K562 (cell line): ENCODE measurements at regions not wholly inside any gene's neighbourhood (a gene's known extent, or its start where the extent isn't known, plus 50 kb on each side); places are given as distances from the start of the nearest gene placed in this dataset.
A peak's percentile ranks its signal among the peaks of the same experiment; 100 is the strongest.

Experiments
- ARHGAP35 ChIP-seq: fragments of 450-650 bp; IDR thresholded peaks from 2 replicates; pipeline ENCODE4 v1.6.1; 2018; ENCODE audit not compliant: partially characterized antibody
- RFX7 ChIP-seq: fragments of 250-450 bp; sonication (Bioruptor Pico); IDR thresholded peaks from 2 replicates; pipeline ENCODE4 v1.5.1; 2021; ENCODE audit warnings: mild to moderate bottlenecking
- TBP ChIP-seq: optimal IDR thresholded peaks from 2 replicates; pipeline ENCODE3; 2011; ENCODE audit warnings: low read depth, low read length, improper control_type of control experiment
- YY1 ChIP-seq, 3 experiments: IDR thresholded peaks; 2 replicates each; pipeline ENCODE4 v1.6.1; 2011; ENCODE audit warnings: low read length in 2 of 3, mild to moderate bottlenecking in 2 of 3, moderate library complexity in 2 of 3, borderline replicate concordance in 1 of 3, control low read depth in 1 of 3, low read depth in 1 of 3; ENCODE audit not compliant: insufficient read depth in 3 of 3, insufficient replicate concordance in 2 of 3, control insufficient read depth in 1 of 3, insufficient read length in 1 of 3; ENCODE audit errors: extremely low read depth in 1 of 3
- ZNF274 ChIP-seq: IDR thresholded peaks from 2 replicates; pipeline ENCODE4 v1.6.1; 2011; ENCODE audit warnings: low read depth, mild to moderate bottlenecking, low read length, moderate library complexity, borderline replicate concordance
- ZNF561 ChIP-seq: fragments of 450-650 bp; formaldehyde crosslinking; conservative IDR thresholded peaks from 2 replicates; pipeline ENCODE4 v1.4.0; 2020; ENCODE audit warnings: mild to moderate bottlenecking, moderate library complexity
- ZNF586 ChIP-seq: fragments of 450-650 bp; formaldehyde crosslinking; conservative IDR thresholded peaks from 2 replicates; pipeline ENCODE4 v1.4.0; 2020; ENCODE audit warnings: mild to moderate bottlenecking, moderate library complexity
- TF ChIP-seq, protein P1 (sequence below): fragments of 450-650 bp; formaldehyde crosslinking; IDR thresholded peaks from 2 replicates; pipeline ENCODE4 v1.4.0; 2020; ENCODE audit warnings: mild to moderate bottlenecking, moderate library complexity
- TF ChIP-seq, protein P2 (sequence below): fragments of 200-600 bp; sonication (generic); IDR thresholded peaks from one replicate; pipeline ENCODE4 v1.6.1; 2012; ENCODE audit warnings: mild to moderate bottlenecking, low read depth, low read length, inconsistent platforms

DNA sequence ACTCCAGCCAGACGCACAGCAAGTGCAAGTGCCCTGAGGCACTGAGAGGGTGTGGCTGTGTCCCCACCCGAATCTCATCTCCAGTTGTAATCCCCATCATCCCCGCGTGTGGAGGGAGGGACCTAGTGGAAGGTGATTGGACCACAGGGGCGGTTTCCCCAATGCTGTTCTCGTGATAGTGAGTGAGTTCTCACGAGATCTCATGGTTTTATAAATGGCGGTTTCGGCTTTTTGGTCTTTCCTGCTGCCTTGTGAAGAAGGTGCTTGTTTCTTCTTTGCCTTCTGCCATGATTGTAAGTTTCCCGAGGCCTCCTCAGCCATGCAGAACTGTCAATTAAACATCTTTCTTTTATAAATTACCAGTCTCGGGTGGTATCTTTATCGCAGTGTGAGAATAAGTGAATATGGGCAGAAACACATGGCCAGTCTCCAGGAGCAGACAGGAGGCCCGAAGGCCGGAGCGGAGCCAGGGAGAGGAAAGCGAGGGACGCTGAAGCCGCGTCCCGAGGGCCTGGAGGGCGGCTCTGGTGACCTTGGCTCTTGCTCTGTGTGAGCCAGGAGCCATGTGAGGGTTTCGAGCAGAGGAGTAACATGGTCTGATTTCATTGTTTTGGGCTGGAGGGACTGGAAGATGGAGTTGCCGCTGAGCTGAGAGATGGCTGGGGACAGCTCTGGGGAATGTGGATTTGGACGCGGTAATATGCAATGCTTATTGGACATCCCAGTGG lies 76.0 kb upstream of the C1orf174 start (continued):
- TF ChIP-seq, protein P1, sequence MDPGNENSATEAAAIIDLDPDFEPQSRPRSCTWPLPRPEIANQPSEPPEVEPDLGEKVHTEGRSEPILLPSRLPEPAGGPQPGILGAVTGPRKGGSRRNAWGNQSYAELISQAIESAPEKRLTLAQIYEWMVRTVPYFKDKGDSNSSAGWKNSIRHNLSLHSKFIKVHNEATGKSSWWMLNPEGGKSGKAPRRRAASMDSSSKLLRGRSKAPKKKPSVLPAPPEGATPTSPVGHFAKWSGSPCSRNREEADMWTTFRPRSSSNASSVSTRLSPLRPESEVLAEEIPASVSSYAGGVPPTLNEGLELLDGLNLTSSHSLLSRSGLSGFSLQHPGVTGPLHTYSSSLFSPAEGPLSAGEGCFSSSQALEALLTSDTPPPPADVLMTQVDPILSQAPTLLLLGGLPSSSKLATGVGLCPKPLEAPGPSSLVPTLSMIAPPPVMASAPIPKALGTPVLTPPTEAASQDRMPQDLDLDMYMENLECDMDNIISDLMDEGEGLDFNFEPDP (CRISPR knock-in tag), result no peak
- TF ChIP-seq, protein P2, sequence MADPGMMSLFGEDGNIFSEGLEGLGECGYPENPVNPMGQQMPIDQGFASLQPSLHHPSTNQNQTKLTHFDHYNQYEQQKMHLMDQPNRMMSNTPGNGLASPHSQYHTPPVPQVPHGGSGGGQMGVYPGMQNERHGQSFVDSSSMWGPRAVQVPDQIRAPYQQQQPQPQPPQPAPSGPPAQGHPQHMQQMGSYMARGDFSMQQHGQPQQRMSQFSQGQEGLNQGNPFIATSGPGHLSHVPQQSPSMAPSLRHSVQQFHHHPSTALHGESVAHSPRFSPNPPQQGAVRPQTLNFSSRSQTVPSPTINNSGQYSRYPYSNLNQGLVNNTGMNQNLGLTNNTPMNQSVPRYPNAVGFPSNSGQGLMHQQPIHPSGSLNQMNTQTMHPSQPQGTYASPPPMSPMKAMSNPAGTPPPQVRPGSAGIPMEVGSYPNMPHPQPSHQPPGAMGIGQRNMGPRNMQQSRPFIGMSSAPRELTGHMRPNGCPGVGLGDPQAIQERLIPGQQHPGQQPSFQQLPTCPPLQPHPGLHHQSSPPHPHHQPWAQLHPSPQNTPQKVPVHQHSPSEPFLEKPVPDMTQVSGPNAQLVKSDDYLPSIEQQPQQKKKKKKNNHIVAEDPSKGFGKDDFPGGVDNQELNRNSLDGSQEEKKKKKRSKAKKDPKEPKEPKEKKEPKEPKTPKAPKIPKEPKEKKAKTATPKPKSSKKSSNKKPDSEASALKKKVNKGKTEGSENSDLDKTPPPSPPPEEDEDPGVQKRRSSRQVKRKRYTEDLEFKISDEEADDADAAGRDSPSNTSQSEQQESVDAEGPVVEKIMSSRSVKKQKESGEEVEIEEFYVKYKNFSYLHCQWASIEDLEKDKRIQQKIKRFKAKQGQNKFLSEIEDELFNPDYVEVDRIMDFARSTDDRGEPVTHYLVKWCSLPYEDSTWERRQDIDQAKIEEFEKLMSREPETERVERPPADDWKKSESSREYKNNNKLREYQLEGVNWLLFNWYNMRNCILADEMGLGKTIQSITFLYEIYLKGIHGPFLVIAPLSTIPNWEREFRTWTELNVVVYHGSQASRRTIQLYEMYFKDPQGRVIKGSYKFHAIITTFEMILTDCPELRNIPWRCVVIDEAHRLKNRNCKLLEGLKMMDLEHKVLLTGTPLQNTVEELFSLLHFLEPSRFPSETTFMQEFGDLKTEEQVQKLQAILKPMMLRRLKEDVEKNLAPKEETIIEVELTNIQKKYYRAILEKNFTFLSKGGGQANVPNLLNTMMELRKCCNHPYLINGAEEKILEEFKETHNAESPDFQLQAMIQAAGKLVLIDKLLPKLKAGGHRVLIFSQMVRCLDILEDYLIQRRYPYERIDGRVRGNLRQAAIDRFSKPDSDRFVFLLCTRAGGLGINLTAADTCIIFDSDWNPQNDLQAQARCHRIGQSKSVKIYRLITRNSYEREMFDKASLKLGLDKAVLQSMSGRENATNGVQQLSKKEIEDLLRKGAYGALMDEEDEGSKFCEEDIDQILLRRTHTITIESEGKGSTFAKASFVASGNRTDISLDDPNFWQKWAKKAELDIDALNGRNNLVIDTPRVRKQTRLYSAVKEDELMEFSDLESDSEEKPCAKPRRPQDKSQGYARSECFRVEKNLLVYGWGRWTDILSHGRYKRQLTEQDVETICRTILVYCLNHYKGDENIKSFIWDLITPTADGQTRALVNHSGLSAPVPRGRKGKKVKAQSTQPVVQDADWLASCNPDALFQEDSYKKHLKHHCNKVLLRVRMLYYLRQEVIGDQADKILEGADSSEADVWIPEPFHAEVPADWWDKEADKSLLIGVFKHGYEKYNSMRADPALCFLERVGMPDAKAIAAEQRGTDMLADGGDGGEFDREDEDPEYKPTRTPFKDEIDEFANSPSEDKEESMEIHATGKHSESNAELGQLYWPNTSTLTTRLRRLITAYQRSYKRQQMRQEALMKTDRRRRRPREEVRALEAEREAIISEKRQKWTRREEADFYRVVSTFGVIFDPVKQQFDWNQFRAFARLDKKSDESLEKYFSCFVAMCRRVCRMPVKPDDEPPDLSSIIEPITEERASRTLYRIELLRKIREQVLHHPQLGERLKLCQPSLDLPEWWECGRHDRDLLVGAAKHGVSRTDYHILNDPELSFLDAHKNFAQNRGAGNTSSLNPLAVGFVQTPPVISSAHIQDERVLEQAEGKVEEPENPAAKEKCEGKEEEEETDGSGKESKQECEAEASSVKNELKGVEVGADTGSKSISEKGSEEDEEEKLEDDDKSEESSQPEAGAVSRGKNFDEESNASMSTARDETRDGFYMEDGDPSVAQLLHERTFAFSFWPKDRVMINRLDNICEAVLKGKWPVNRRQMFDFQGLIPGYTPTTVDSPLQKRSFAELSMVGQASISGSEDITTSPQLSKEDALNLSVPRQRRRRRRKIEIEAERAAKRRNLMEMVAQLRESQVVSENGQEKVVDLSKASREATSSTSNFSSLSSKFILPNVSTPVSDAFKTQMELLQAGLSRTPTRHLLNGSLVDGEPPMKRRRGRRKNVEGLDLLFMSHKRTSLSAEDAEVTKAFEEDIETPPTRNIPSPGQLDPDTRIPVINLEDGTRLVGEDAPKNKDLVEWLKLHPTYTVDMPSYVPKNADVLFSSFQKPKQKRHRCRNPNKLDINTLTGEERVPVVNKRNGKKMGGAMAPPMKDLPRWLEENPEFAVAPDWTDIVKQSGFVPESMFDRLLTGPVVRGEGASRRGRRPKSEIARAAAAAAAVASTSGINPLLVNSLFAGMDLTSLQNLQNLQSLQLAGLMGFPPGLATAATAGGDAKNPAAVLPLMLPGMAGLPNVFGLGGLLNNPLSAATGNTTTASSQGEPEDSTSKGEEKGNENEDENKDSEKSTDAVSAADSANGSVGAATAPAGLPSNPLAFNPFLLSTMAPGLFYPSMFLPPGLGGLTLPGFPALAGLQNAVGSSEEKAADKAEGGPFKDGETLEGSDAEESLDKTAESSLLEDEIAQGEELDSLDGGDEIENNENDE, result no peak
- TF ChIP-seq RFX7, result no peak
- TF ChIP-seq ZNF561 (CRISPR knock-in tag), result no peak
- TF ChIP-seq ZNF586 (CRISPR knock-in tag), result no peak
- peak; percentile 83 for TF ChIP-seq ARHGAP35
- no peak for TF ChIP-seq ZNF274
- TF ChIP-seq TBP, result peak; percentile 76
- peak in 1 of 3 experiments; percentile 63 for TF ChIP-seq YY1 (IDR thresholded peaks at IDR 0.05; ENCODE audit: borderline replicate concordance in 1 of 3, control insufficient read depth in 1 of 3, extremely low read depth in 1 of 3, insufficient read depth in 3 of 3, insufficient read length in 1 of 3, insufficient replicate concordance in 2 of 3, low read depth in 1 of 3, low read length in 2 of 3)
